ENCODE measurements at regions not wholly inside any gene's neighbourhood (a gene's known extent, or its start where the extent isn't known, plus 50 kb on each side); places are given as distances from the start of the nearest gene placed in this dataset.
"Not testable (repeated sequence)": the region's sequence is repeated elsewhere in the genome, so short reads cannot be mapped to it uniquely, and the experiment has no call there.

DNA sequence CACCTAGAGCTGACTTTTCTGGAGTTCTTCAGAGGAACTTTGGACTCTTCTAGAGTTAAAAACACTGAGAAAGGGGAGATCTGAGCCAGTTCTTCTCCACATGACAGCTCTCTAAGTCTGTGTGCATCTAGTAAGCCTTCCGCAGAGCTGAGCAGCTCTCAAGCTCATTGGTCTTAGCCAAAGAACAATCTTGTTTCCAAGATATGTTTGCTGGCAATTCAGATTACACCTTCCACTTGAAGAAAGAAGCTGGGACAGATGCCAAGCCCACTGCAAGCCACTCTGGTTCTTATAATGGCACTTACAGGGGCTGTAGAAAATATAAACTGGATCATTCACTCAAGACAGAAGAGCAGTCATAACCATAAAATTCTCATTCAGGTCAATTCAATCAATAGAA lies 134.1 kb upstream of the TOX3 start:
- no peak overlapping the region for H3K27ac Mint-ChIP-seq
- H3K36me3 Mint-ChIP-seq (ENCODE audit: insufficient read depth) = no peaks in the 10 kb centered on the region
- H3K9me3 Mint-ChIP-seq (ENCODE audit: low read depth) = peaks cover 13% of the 10 kb centered on the region
- H3K4me1 Mint-ChIP-seq (ENCODE audit: low read depth) = no peaks in the 10 kb centered on the region
- DNase-seq (ENCODE audit: low spot score, unreplicated experiment) = no peak
- H3K27me3 Mint-ChIP-seq = peaks cover 3% of the 10 kb centered on the region
- TF ChIP-seq CTCF (IDR thresholded peaks at IDR 0.05; ENCODE audit: unreplicated experiment) = no peak
- no peak overlapping the region for H3K4me3 Mint-ChIP-seq (ENCODE audit: low read depth)

DNA sequence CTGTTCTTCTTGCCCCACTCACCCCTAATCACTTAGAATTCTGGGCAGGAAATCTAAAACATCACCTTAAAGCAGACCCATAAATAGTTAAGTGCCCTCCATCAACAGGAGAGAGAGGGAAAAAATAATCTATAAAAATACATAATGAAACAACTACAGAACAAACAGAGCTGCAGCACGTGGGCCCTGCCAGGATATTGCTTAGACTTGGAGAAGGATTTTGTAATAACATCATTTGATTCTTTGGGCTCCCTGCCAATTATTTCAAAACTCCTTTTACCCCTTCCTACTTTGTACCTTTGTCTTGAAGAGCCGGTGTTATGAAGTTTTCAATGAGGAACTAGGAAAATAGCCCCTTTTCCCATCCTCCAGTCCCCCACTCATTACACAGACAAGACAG lies 130.6 kb upstream of the TOX3 start:
- H3K27me3 Mint-ChIP-seq = no peaks in the 10 kb centered on the region
- no peaks in the 10 kb centered on the region for H3K36me3 Mint-ChIP-seq (ENCODE audit: insufficient read depth)
- no peak overlapping the region for H3K4me3 Mint-ChIP-seq (ENCODE audit: low read depth)
- TF ChIP-seq CTCF (IDR thresholded peaks at IDR 0.05; ENCODE audit: unreplicated experiment) = no peak
- no peak overlapping the region for H3K27ac Mint-ChIP-seq
- peaks cover 4% of the 10 kb centered on the region for H3K9me3 Mint-ChIP-seq (ENCODE audit: low read depth)
- H3K4me1 Mint-ChIP-seq (ENCODE audit: low read depth) = no peaks in the 10 kb centered on the region
- DNase-seq (ENCODE audit: low spot score, unreplicated experiment) = no peak

- DNase-seq (ENCODE audit: low spot score, unreplicated experiment) = no peak
- no peaks in the 10 kb centered on the region for H3K36me3 Mint-ChIP-seq (ENCODE audit: insufficient read depth)
- H3K27ac Mint-ChIP-seq = no peak overlapping the region
- H3K4me1 Mint-ChIP-seq (ENCODE audit: low read depth) = no peaks in the 10 kb centered on the region
- no peaks in the 10 kb centered on the region for H3K27me3 Mint-ChIP-seq
- TF ChIP-seq CTCF (IDR thresholded peaks at IDR 0.05; ENCODE audit: unreplicated experiment) = no peak
- H3K9me3 Mint-ChIP-seq (ENCODE audit: low read depth) = peaks cover 4% of the 10 kb centered on the region
- H3K4me3 Mint-ChIP-seq (ENCODE audit: low read depth) = no peak overlapping the region
Observed at GRCh38 chr16:52676959-52677358, 130.0 kb upstream of the TOX3 start.

DNA sequence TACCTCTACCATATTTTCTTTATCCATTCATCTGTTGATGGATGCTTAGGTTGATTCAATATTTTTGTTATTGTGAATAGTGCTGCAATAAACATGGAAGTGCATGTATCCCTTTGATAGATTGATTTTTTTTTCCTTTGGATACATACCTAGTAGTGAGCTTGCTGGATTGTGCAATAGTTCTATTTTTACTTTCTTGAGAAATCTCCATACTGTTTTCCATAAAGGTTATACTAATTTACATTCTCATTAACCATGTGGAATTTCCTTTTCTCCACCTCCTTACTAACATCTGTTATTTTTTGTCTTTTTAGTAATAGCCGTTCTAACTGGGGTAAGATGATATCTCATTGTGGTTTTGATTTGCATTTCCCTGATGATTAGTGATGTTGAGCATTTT lies 124.6 kb upstream of the TOX3 start:
- Mint-ChIP-seq H3K4me1 (ENCODE audit: low read depth) (no peaks in the 10 kb centered on the region), H3K27ac (no peak overlapping the region), H3K27me3 (no peaks in the 10 kb centered on the region), H3K9me3 (ENCODE audit: low read depth) (no peaks in the 10 kb centered on the region), H3K4me3 (ENCODE audit: low read depth) (no peak overlapping the region), H3K36me3 (ENCODE audit: insufficient read depth) (no peaks in the 10 kb centered on the region)
- TF ChIP-seq CTCF (IDR thresholded peaks at IDR 0.05; ENCODE audit: unreplicated experiment) = no peak
- no peak for DNase-seq (ENCODE audit: low spot score, unreplicated experiment)

DNA sequence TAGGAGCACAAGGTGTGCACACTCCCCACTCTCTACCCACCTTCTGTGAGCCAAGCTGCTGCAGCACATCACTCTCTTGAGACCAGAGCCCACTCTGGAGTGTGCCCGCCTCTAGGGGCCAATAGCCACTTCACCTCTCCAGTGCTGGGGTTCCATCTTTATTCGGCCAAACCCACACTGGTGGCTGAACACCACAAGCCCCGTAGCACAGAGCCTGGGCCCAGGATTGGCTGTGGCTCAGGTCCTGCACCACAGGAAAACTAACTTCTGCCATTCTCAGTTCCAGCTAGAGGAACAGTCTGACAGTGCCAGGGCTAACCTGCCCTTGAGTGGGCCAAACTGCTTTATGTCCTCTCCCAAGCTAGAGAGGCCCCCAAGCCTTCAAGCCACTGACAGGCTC lies 111.0 kb upstream of the TOX3 start:
- Mint-ChIP-seq H3K4me3 (ENCODE audit: low read depth) (no peak overlapping the region), H3K9me3 (ENCODE audit: low read depth) (peaks cover 14% of the 10 kb centered on the region), H3K36me3 (ENCODE audit: insufficient read depth) (peaks cover 4% of the 10 kb centered on the region), H3K27ac (no peak overlapping the region), H3K4me1 (ENCODE audit: low read depth) (peaks cover 9% of the 10 kb centered on the region), H3K27me3 (peaks cover 5% of the 10 kb centered on the region)
- no peak for DNase-seq (ENCODE audit: low spot score, unreplicated experiment)
- no peak for TF ChIP-seq CTCF (IDR thresholded peaks at IDR 0.05; ENCODE audit: unreplicated experiment)

- H3K4me1 Mint-ChIP-seq (ENCODE audit: low read depth); H3K4me3 Mint-ChIP-seq (ENCODE audit: low read depth); H3K27ac Mint-ChIP-seq; H3K9me3 Mint-ChIP-seq (ENCODE audit: low read depth); DNase-seq (ENCODE audit: low spot score, unreplicated experiment); H3K36me3 Mint-ChIP-seq (ENCODE audit: insufficient read depth); H3K27me3 Mint-ChIP-seq: not testable (repeated sequence)
Observed at GRCh38 chr16:52655916-52656315, 109.0 kb upstream of the TOX3 start.

DNA sequence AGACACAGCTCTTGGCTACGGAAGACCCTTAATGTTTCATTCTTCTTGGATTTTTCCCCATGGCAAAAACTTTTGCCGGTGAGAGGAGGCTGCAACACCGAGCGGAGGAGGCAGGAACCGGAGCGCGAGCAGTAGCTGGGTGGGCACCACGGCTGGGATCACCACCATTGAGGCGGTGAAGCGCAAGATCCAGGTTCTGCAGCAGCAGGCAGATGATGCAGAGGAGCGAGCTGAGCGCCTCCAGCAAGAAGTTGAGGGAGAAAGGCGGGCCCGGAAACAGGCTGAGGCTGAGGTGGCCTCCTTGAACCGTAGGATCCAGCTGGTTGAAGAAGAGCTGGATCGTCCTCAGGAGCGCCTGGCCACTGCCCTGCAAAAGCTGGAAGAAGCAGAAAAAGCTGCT lies 108.2 kb upstream of the TOX3 start:
- H3K4me3 Mint-ChIP-seq (ENCODE audit: low read depth); H3K36me3 Mint-ChIP-seq (ENCODE audit: insufficient read depth); DNase-seq (ENCODE audit: low spot score, unreplicated experiment); H3K9me3 Mint-ChIP-seq (ENCODE audit: low read depth); H3K27me3 Mint-ChIP-seq; H3K27ac Mint-ChIP-seq: not testable (repeated sequence)
- H3K4me1 Mint-ChIP-seq (ENCODE audit: low read depth) = peaks cover 11% of the 10 kb centered on the region

Data from progenitor cell of endocrine pancreas (in vitro differentiated cells).